Erythroblast (primary cell): ENCODE measurements at regions not wholly inside any gene's neighbourhood (a gene's known extent, or its start where the extent isn't known, plus 50 kb on each side); places are given as distances from the start of the nearest gene placed in this dataset.

ENCODE experiments used
- GATA1 ChIP-seq: IDR thresholded peaks from 2 replicates; pipeline ENCODE4 v1.6.1; 2011; ENCODE audit warnings: low read depth, mild to moderate bottlenecking, control low read depth, low read length, moderate library complexity
- POLR2A ChIP-seq: IDR thresholded peaks from 2 replicates; pipeline ENCODE4 v1.6.1; 2011; ENCODE audit warnings: mild to moderate bottlenecking, low read length

GRCh38 chr7:81070956-81071355, 152.1 kb upstream of the SEMA3C start:
- TF ChIP-seq POLR2A (no peak), GATA1 (no peak)
